Caco-2 (cell line): ENCODE measurements at regions not wholly inside any gene's neighbourhood (a gene's known extent, or its start where the extent isn't known, plus 50 kb on each side); places are given as distances from the start of the nearest gene placed in this dataset.
A peak's percentile ranks its signal among the peaks of the same experiment; 100 is the strongest.

ENCODE experiments used
- BruUV-seq: library from RNA; stranded (reverse); fragments of 400-500 nt; replicated peaks from 2 replicates; lab custom pipeline; 2021; lab: Mats Ljungman, UMichigan
- CTCF ChIA-PET: fragments of 300-600 bp; sonication (Branson Sonifier 250); formaldehyde crosslinking; loops from one replicate; lab custom pipeline; 2022; ENCODE audit warnings: antibody characterized with exemption; lab: Charles Lee
- POLR2A ChIA-PET: fragments of 300-600 bp; sonication (Branson Sonifier 250); formaldehyde crosslinking; loops from one replicate; lab custom pipeline; 2022; ENCODE audit warnings: antibody characterized with exemption; lab: Charles Lee
- DNase-seq, 2 experiments: peaks; one replicate each; pipeline versions ENCODE4 v3.0.0 to v3.0.0-alpha.2; 2020 to 2022
- H3K27me3 ChIP-seq: replicated peaks from 2 replicates; pipeline ENCODE4 v1.6.0; 2011; ENCODE audit warnings: low read length; ENCODE audit not compliant: control insufficient read depth, insufficient read depth
- H3K36me3 ChIP-seq: 2 replicates; pipeline ENCODE4 v1.5.1; 2011; ENCODE audit warnings: low read length; ENCODE audit not compliant: control insufficient read depth, insufficient read depth
- H3K4me1 ChIP-seq: fragments of 250-450 bp; sonication (Bioruptor Pico); 2 replicates; pipeline ENCODE4 v1.5.1; 2020; ENCODE audit warnings: mild to moderate bottlenecking
- H3K4me3 ChIP-seq: 2 replicates; pipeline ENCODE4 v1.5.1; 2011; ENCODE audit warnings: low read depth, mild to moderate bottlenecking, control low read depth, low read length
- H3K9me3 ChIP-seq: fragments of 250-450 bp; sonication (Bioruptor Pico); 2 replicates; pipeline ENCODE4 v1.5.1; 2020; ENCODE audit warnings: mild to moderate bottlenecking, moderate library complexity
- H3K27ac Mint-ChIP-seq: one replicate; pipeline ENCODE4 v1.8.0; 2022; ENCODE audit warnings: mixed read lengths; ENCODE audit not compliant: unreplicated experiment
- H3K27me3 Mint-ChIP-seq: one replicate; pipeline ENCODE4 v1.8.0; 2022; ENCODE audit warnings: mixed read lengths; ENCODE audit not compliant: insufficient read depth, unreplicated experiment
- H3K36me3 Mint-ChIP-seq: one replicate; pipeline ENCODE4 v1.8.0; 2022; ENCODE audit warnings: mild to moderate bottlenecking, mixed read lengths; ENCODE audit not compliant: insufficient read depth, unreplicated experiment
- H3K4me1 Mint-ChIP-seq: one replicate; pipeline ENCODE4 v1.8.0; 2022; ENCODE audit warnings: low read depth, mixed read lengths; ENCODE audit not compliant: unreplicated experiment
- H3K4me3 Mint-ChIP-seq: one replicate; pipeline ENCODE4 v1.8.0; 2022; ENCODE audit warnings: mild to moderate bottlenecking, moderate library complexity, mixed read lengths; ENCODE audit not compliant: unreplicated experiment
- H3K9me3 Mint-ChIP-seq: one replicate; pipeline ENCODE4 v1.8.0; 2022; ENCODE audit warnings: mixed read lengths; ENCODE audit not compliant: unreplicated experiment
- CTCF ChIP-seq, 2 experiments: fragments of 200-600 bp in 1 of 2; IDR thresholded peaks; 1 replicate in 1 of 2; 2 replicates in 1 of 2; pipeline versions ENCODE4 v1.5.1 to v1.8.0; 2011 to 2022; ENCODE audit warnings: antibody characterized with exemption in 1 of 2, control low read depth in 1 of 2, inconsistent platforms in 1 of 2, low read depth in 1 of 2, low read length in 1 of 2, mild to moderate bottlenecking in 1 of 2, moderate library complexity in 1 of 2; ENCODE audit not compliant: insufficient read depth in 1 of 2, severe bottlenecking in 1 of 2, unreplicated experiment in 1 of 2
- intact Hi-C: fragments of 100-400 bp; cut with micrococcal nuclease; formaldehyde crosslinking; loops from one replicate; pipeline ENCODE4 v1.10.0; 2022; ENCODE audit not compliant: unreplicated experiment

GRCh38 chr10:83869898-83870297 is 269.4 kb upstream of the GHITM start:
- Mint-ChIP-seq H3K9me3 (no peaks in the 10 kb centered on the region), H3K27me3 (peaks cover 4% of the 10 kb centered on the region), H3K27ac (no peak overlapping the region), H3K36me3 (no peaks in the 10 kb centered on the region), H3K4me1 (no peaks in the 10 kb centered on the region), H3K4me3 (no peak overlapping the region)
- BruUV-seq = no TSS peak
- ChIA-PET POLR2A (no interaction called here), CTCF (interaction anchor here (0.5 to 0.6 kb wide), 2 partner anchors 157 to 281 kb away, joined by 3 to 5 read pairs; no protein-coding TSS in a partner anchor)
- TF ChIP-seq CTCF (IDR thresholded peaks at IDR 0.05; ENCODE audit: insufficient read depth in 1 of 2, low read depth in 1 of 2, low read length in 1 of 2, severe bottlenecking in 1 of 2, unreplicated experiment in 1 of 2) = no peak
- Histone ChIP-seq H3K9me3 (no peaks in the 10 kb centered on the region), H3K4me1 (no peaks in the 10 kb centered on the region), H3K27me3 (no peaks in the 10 kb centered on the region), H3K4me3 (no peak overlapping the region), H3K36me3 (no peaks in the 10 kb centered on the region)
- DNase-seq = no peak
- intact Hi-C loops = loop anchor here (5.0 kb wide), 1 partner anchor 227 kb away; no protein-coding TSS in a partner anchor

DNA sequence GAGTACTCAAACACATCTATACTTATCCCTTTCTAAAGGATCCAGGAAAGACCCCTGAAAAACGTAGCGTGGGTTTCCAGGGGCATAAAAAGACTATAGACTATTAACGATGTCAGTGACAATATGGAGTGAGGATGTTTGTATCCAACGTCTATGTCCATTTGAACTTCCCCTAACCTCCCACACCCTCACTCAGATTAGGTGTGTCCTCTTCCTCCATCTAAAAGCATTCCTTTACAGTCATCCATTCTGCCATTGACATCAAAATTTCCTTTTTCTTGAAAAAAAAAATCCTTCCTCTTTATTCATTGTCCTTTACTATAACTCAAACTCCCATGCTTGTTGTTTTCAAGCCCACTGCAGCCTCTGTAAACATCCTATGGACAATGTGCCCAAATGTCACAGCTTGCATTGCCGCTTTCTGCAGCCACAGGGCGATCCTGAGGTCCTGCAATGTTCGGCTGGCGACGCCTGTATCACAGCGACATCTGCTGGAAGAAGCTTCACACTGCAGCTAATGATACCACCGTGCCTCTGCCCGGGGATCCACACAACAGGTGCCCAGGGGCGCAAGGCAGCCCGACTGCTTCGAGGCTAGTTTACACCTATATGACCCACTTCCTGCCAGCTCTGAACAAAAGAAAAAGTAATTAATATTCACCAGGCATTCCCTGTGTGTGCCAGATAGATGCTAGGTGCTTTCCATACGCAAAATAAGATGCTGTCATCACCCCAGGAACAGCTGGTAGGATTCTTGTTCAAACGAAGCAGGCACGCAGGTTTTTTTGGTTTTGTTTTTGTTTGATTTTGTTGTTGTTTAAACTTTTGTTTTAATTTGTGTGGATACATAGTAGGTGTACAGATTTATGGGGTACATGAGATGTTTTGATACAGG is 267.9 kb upstream of the GHITM start:
- Histone ChIP-seq H3K36me3 (no peaks in the 10 kb centered on the region), H3K4me3 (no peak overlapping the region), H3K27me3 (no peaks in the 10 kb centered on the region), H3K9me3 (no peaks in the 10 kb centered on the region), H3K4me1 (no peaks in the 10 kb centered on the region)
- TF ChIP-seq CTCF (IDR thresholded peaks at IDR 0.05; ENCODE audit: insufficient read depth in 1 of 2, low read depth in 1 of 2, low read length in 1 of 2, severe bottlenecking in 1 of 2, unreplicated experiment in 1 of 2) = peak; percentile 95
- Mint-ChIP-seq H3K36me3 (no peaks in the 10 kb centered on the region), H3K27me3 (peaks cover 13% of the 10 kb centered on the region), H3K4me1 (no peaks in the 10 kb centered on the region), H3K27ac (no peak overlapping the region), H3K4me3 (no peak overlapping the region), H3K9me3 (no peaks in the 10 kb centered on the region)
- intact Hi-C loops = loop anchor here (1.0 to 5.0 kb wide), 3 partner anchors 69 to 446 kb away; no protein-coding TSS in a partner anchor
- BruUV-seq = no TSS peak
- POLR2A ChIA-PET = interaction anchor here (0.6 kb wide), 1 partner anchor 362 kb away, joined by 3 read pairs; no protein-coding TSS in a partner anchor
- CTCF ChIA-PET = interaction anchor here (0.8 to 1.3 kb wide), 11 partner anchors 8 to 902 kb away, joined by 3 to 13 read pairs (median 4); no protein-coding TSS in a partner anchor
- DNase-seq = peak; percentile 66 to 78

- no peak for DNase-seq
- Mint-ChIP-seq H3K4me1 (no peaks in the 10 kb centered on the region), H3K27me3 (peaks cover 38% of the 10 kb centered on the region), H3K9me3 (no peaks in the 10 kb centered on the region), H3K4me3 (no peak overlapping the region), H3K36me3 (no peaks in the 10 kb centered on the region), H3K27ac (no peak overlapping the region)
- no TSS peak for BruUV-seq
- POLR2A ChIA-PET = no interaction called here
- intact Hi-C loops = no loop called here
- no peak for TF ChIP-seq CTCF (IDR thresholded peaks at IDR 0.05; ENCODE audit: insufficient read depth in 1 of 2, low read depth in 1 of 2, low read length in 1 of 2, severe bottlenecking in 1 of 2, unreplicated experiment in 1 of 2)
- Histone ChIP-seq H3K9me3 (no peaks in the 10 kb centered on the region), H3K4me1 (no peaks in the 10 kb centered on the region), H3K36me3 (no peaks in the 10 kb centered on the region), H3K4me3 (no peak overlapping the region), H3K27me3 (no peaks in the 10 kb centered on the region)
- CTCF ChIA-PET = no interaction called here
Observed at GRCh38 chr10:83880252-83880791, 259.0 kb upstream of the GHITM start.
